ENCODE measurements at regions not wholly inside any gene's neighbourhood (a gene's known extent, or its start where the extent isn't known, plus 50 kb on each side); places are given as distances from the start of the nearest gene placed in this dataset.

DNA sequence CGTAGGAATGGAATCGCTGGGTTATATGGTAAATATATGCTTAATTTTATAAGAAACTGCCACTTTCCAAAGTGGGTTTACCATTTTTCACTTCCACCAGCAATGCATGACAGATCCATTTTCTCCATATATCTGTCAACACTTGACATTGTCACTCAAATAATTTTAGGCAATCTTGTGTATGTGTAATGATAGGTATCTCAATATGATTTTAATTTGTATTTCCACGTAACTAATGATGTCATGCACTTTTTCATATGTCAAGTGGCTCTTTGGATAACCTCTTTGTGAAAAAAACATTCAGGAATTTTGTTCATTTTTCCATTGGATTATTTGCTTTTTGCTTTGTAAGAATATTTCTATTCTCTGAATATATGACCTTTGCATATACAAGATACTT lies 419.9 kb downstream of the BTBD3 start:
- H3K4me2 ChIP-seq, result no peak overlapping the region
- H4K20me1 ChIP-seq (ENCODE audit: insufficient read depth), result no peaks in the 10 kb centered on the region
- no peak overlapping the region for H3K9ac ChIP-seq
- H2AFZ ChIP-seq (ENCODE audit: low read depth), result no peak overlapping the region
- no peaks in the 10 kb centered on the region for H3K4me1 ChIP-seq (ENCODE audit: low read depth, poor library complexity, severe bottlenecking)
- H3K27me3 ChIP-seq (ENCODE audit: insufficient read depth, low read depth), result no peaks in the 10 kb centered on the region
- no peaks in the 10 kb centered on the region for H3K79me2 ChIP-seq (ENCODE audit: insufficient read depth, low read depth)
- H3K4me3 ChIP-seq (IDR thresholded peaks at IDR 0.05; ENCODE audit: insufficient read depth, low read depth, low read length), result no peak overlapping the region
- no peak overlapping the region for H3K27ac ChIP-seq
- no peak for TF ChIP-seq CTCF (conservative IDR thresholded peaks at IDR 0.05; ENCODE audit: low read depth, low read length)
- H3K36me3 ChIP-seq (ENCODE audit: insufficient read depth), result no peaks in the 10 kb centered on the region

- Histone ChIP-seq H3K9ac (no peak overlapping the region), H3K4me2 (no peak overlapping the region), H3K27me3 (ENCODE audit: insufficient read depth, low read depth) (no peaks in the 10 kb centered on the region), H4K20me1 (ENCODE audit: insufficient read depth) (no peaks in the 10 kb centered on the region), H3K4me3 (IDR thresholded peaks at IDR 0.05; ENCODE audit: insufficient read depth, low read depth, low read length) (no peak overlapping the region), H3K36me3 (ENCODE audit: insufficient read depth) (no peaks in the 10 kb centered on the region), H2AFZ (ENCODE audit: low read depth) (no peak overlapping the region), H3K79me2 (ENCODE audit: insufficient read depth, low read depth) (no peaks in the 10 kb centered on the region), H3K4me1 (ENCODE audit: low read depth, poor library complexity, severe bottlenecking) (no peaks in the 10 kb centered on the region), H3K27ac (no peak overlapping the region)
- no peak for TF ChIP-seq CTCF (conservative IDR thresholded peaks at IDR 0.05; ENCODE audit: low read depth, low read length)
These were observed 428.3 kb downstream of the BTBD3 start for GRCh38 chr20:12345978-12346377.

DNA sequence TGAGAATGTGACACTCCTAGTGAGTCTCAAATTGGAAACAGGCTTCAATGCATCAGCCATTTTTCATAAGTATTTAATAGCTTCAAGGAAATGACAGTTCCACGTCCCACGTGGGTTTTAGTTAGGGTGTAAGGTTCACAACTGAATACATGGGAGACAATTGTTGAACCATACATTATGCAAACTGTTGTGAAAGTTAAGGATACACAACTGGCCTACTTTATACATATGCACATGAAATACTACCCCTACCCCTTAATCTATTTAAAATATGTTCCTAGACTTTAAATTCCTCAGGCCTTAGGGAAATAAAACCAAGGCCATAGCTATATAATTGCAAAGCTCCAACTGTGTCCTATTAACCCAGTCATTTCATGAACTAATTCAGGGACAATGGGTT lies 436.1 kb downstream of the BTBD3 start:
- H3K4me1 ChIP-seq (ENCODE audit: low read depth, poor library complexity, severe bottlenecking), result peaks cover 5% of the 10 kb centered on the region
- no peak overlapping the region for H3K4me2 ChIP-seq
- H3K36me3 ChIP-seq (ENCODE audit: insufficient read depth), result no peaks in the 10 kb centered on the region
- H3K4me3 ChIP-seq (IDR thresholded peaks at IDR 0.05; ENCODE audit: insufficient read depth, low read depth, low read length), result no peak overlapping the region
- no peak overlapping the region for H2AFZ ChIP-seq (ENCODE audit: low read depth)
- H3K27me3 ChIP-seq (ENCODE audit: insufficient read depth, low read depth), result no peaks in the 10 kb centered on the region
- H4K20me1 ChIP-seq (ENCODE audit: insufficient read depth), result no peaks in the 10 kb centered on the region
- no peak overlapping the region for H3K27ac ChIP-seq
- no peak overlapping the region for H3K9ac ChIP-seq
- H3K79me2 ChIP-seq (ENCODE audit: insufficient read depth, low read depth), result no peaks in the 10 kb centered on the region
- TF ChIP-seq CTCF (conservative IDR thresholded peaks at IDR 0.05; ENCODE audit: low read depth, low read length), result no peak

GRCh38 chr20:12354725-12355124 lies 437.0 kb downstream of the BTBD3 start:
- Histone ChIP-seq H3K4me2 (no peak overlapping the region), H3K36me3 (ENCODE audit: insufficient read depth) (no peaks in the 10 kb centered on the region), H3K79me2 (ENCODE audit: insufficient read depth, low read depth) (no peaks in the 10 kb centered on the region), H3K4me3 (IDR thresholded peaks at IDR 0.05; ENCODE audit: insufficient read depth, low read depth, low read length) (no peak overlapping the region), H2AFZ (ENCODE audit: low read depth) (no peak overlapping the region), H3K9ac (no peak overlapping the region), H3K4me1 (ENCODE audit: low read depth, poor library complexity, severe bottlenecking) (peaks cover 5% of the 10 kb centered on the region), H3K27me3 (ENCODE audit: insufficient read depth, low read depth) (no peaks in the 10 kb centered on the region), H3K27ac (no peak overlapping the region), H4K20me1 (ENCODE audit: insufficient read depth) (no peaks in the 10 kb centered on the region)
- TF ChIP-seq CTCF (conservative IDR thresholded peaks at IDR 0.05; ENCODE audit: low read depth, low read length), result no peak

GRCh38 chr20:12355185-12355584 lies 437.5 kb downstream of the BTBD3 start:
- Histone ChIP-seq H3K9ac (no peak overlapping the region), H3K4me2 (no peak overlapping the region), H3K36me3 (ENCODE audit: insufficient read depth) (no peaks in the 10 kb centered on the region), H4K20me1 (ENCODE audit: insufficient read depth) (no peaks in the 10 kb centered on the region), H3K27me3 (ENCODE audit: insufficient read depth, low read depth) (no peaks in the 10 kb centered on the region), H3K4me1 (ENCODE audit: low read depth, poor library complexity, severe bottlenecking) (peaks cover 5% of the 10 kb centered on the region), H3K79me2 (ENCODE audit: insufficient read depth, low read depth) (no peaks in the 10 kb centered on the region), H3K4me3 (IDR thresholded peaks at IDR 0.05; ENCODE audit: insufficient read depth, low read depth, low read length) (no peak overlapping the region), H3K27ac (no peak overlapping the region), H2AFZ (ENCODE audit: low read depth) (no peak overlapping the region)
- TF ChIP-seq CTCF (conservative IDR thresholded peaks at IDR 0.05; ENCODE audit: low read depth, low read length), result no peak

All from KMS-11 (cell line).